Hepatocyte (in vitro differentiated cells): ENCODE measurements at regions not wholly inside any gene's neighbourhood (a gene's known extent, or its start where the extent isn't known, plus 50 kb on each side); places are given as distances from the start of the nearest gene placed in this dataset.

Experiments
- EZH2 ChIP-seq: fragments of 200-600 bp; sonication (generic); IDR thresholded peaks from 2 replicates; pipeline ENCODE4 v1.6.1; 2016; ENCODE audit warnings: antibody characterized with exemption, mild to moderate bottlenecking, borderline replicate concordance
- EZH2phosphoT487 ChIP-seq: fragments of 200-600 bp; sonication (generic); IDR thresholded peaks from one replicate; pipeline ENCODE4 v1.6.1; 2018; ENCODE audit warnings: antibody characterized with exemption, mild to moderate bottlenecking, low read depth, moderate library complexity; ENCODE audit not compliant: unreplicated experiment, severe bottlenecking
- TF ChIP-seq, protein P1 (sequence below): fragments of 200-600 bp; sonication (generic); IDR thresholded peaks from 2 replicates; pipeline ENCODE4 v1.5.1; 2016; ENCODE audit warnings: antibody characterized with exemption, mild to moderate bottlenecking; ENCODE audit not compliant: poor library complexity

DNA sequence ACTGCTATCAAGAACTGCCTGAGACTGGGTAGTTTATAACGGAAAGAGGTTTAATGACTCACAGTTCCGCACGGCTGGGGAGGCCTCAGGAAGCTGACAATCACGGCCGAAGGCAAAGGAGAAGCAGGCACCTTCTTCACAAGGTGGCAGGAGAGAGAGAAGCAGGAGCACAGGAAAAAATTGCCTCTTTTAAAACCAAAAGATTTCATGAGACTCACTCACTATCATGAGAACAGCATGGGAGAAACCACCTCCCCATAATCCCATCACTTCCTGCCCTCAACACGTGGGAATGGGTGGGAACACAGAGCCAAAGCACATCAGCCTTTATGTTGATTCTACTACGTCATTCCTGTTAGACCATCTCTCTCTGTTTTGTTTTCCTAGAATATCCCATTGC, 650.9 kb upstream of the SEMA6D start:
- TF ChIP-seq, protein P1, sequence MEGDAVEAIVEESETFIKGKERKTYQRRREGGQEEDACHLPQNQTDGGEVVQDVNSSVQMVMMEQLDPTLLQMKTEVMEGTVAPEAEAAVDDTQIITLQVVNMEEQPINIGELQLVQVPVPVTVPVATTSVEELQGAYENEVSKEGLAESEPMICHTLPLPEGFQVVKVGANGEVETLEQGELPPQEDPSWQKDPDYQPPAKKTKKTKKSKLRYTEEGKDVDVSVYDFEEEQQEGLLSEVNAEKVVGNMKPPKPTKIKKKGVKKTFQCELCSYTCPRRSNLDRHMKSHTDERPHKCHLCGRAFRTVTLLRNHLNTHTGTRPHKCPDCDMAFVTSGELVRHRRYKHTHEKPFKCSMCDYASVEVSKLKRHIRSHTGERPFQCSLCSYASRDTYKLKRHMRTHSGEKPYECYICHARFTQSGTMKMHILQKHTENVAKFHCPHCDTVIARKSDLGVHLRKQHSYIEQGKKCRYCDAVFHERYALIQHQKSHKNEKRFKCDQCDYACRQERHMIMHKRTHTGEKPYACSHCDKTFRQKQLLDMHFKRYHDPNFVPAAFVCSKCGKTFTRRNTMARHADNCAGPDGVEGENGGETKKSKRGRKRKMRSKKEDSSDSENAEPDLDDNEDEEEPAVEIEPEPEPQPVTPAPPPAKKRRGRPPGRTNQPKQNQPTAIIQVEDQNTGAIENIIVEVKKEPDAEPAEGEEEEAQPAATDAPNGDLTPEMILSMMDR = no peak
- no peak for TF ChIP-seq EZH2
- no peak for TF ChIP-seq EZH2phosphoT487
